GM21381 (cell line): ENCODE measurements at regions not wholly inside any gene's neighbourhood (a gene's known extent, or its start where the extent isn't known, plus 50 kb on each side); places are given as distances from the start of the nearest gene placed in this dataset.

Experiments
- ATAC-seq: cut with Tn5 transposase; IDR thresholded peaks from one replicate; pipeline ENCODE4 v1.9.1; 2021; ENCODE audit warnings: mild to moderate bottlenecking, moderate library complexity; ENCODE audit not compliant: unreplicated experiment

GRCh38 chrX:51954592-51954991, 61.2 kb downstream of the MAGED1 start:
- no peak for ATAC-seq

- ATAC-seq: peak; percentile 93
Measured at GRCh38 chrX:51955200-51955599, 61.8 kb downstream of the MAGED1 start.

- ATAC-seq: no peak
Measured at GRCh38 chrX:51956441-51956840, 63.0 kb downstream of the MAGED1 start.

- ATAC-seq: no peak
Measured at GRCh38 chrX:51975360-51975759, 81.9 kb downstream of the MAGED1 start.

GRCh38 chrX:51975811-51976210, 82.4 kb downstream of the MAGED1 start:
- no peak for ATAC-seq

GRCh38 chrX:51976503-51976902, 83.1 kb downstream of the MAGED1 start:
- ATAC-seq: no peak
